T-cell (primary cell): ENCODE measurements at regions not wholly inside any gene's neighbourhood (a gene's known extent, or its start where the extent isn't known, plus 50 kb on each side); places are given as distances from the start of the nearest gene placed in this dataset.

ENCODE experiments used
- ATAC-seq, 4 experiments: fragments of 200-7000 bp in 3 of 4; fragments of 150-1000 bp in 1 of 4; cut with Tn5 transposase; replicated peaks in 1 of 4; 1 replicate in 3 of 4; 2 replicates in 1 of 4; pipeline ENCODE4 v1.10.0; 2021; ENCODE audit warnings: moderate library complexity in 3 of 4, mild to moderate bottlenecking in 2 of 4, moderate number of reproducible peaks in 1 of 4
- CTCF ChIA-PET, 2 donors: fragments of 300-600 bp; sonication (Branson Sonifier 250); formaldehyde crosslinking; loops; one replicate each; lab custom pipeline; 2022; ENCODE audit warnings: antibody characterized with exemption in 2 of 2; lab: Charles Lee
- POLR2A ChIA-PET, 2 donors: fragments of 300-600 bp; sonication (Branson Sonifier 250); formaldehyde crosslinking; loops; one replicate each; lab custom pipeline; 2022; ENCODE audit warnings: antibody characterized with exemption in 2 of 2; lab: Charles Lee
- DNase-seq, 35 experiments: peaks; one replicate each; pipeline versions ENCODE4 v3.0.0 to v3.0.0-alpha.2; 2013 to 2023
- H3K27ac ChIP-seq: one replicate; pipeline ENCODE4 v1.5.1; 2013; ENCODE audit warnings: low read length
- H3K27me3 ChIP-seq, 2 experiments: replicated peaks in 1 of 2; 1 replicate in 1 of 2; 2 replicates in 1 of 2; pipeline versions ENCODE4 v1.6.1 to v1.7.0; 2013; ENCODE audit warnings: low read length in 1 of 2, mixed read lengths in 1 of 2; ENCODE audit not compliant: control insufficient read depth in 2 of 2, insufficient read depth in 2 of 2; ENCODE audit errors: extremely low read depth in 1 of 2
- H3K36me3 ChIP-seq, 2 donors: 1 replicate in 1 of 2; 2 replicates in 1 of 2; pipeline versions ENCODE4 v1.6.1 to v1.7.0; 2013; ENCODE audit warnings: low read length in 1 of 2; ENCODE audit not compliant: control insufficient read depth in 2 of 2, insufficient read depth in 1 of 2; ENCODE audit errors: extremely low read depth in 1 of 2
- H3K4me1 ChIP-seq, 2 experiments: 1 replicate in 1 of 2; 2 replicates in 1 of 2; pipeline versions ENCODE4 v1.6.1 to v1.7.0; 2013; ENCODE audit warnings: low read length in 2 of 2, mixed read lengths in 1 of 2; ENCODE audit not compliant: insufficient read depth in 2 of 2, control insufficient read depth in 1 of 2; ENCODE audit errors: extremely low read depth in 1 of 2
- H3K4me3 ChIP-seq, 2 donors: 1 replicate in 1 of 2; 2 replicates in 1 of 2; pipeline versions ENCODE4 v1.5.1 to v1.7.0; 2013; ENCODE audit warnings: mild to moderate bottlenecking in 2 of 2, low read length in 1 of 2, moderate library complexity in 1 of 2; ENCODE audit not compliant: control insufficient read depth in 1 of 2; ENCODE audit errors: extremely low read depth in 1 of 2
- H3K9me3 ChIP-seq: 2 replicates; pipeline ENCODE4 v1.7.0; 2013
- H3K27ac Mint-ChIP-seq, 2 donors: one replicate each; pipeline ENCODE4 v1.8.0; 2020 to 2021; ENCODE audit warnings: mild to moderate bottlenecking in 2 of 2, mixed read lengths in 2 of 2
- H3K27me3 Mint-ChIP-seq, 2 donors: one replicate each; pipeline ENCODE4 v1.8.0; 2021 to 2022; ENCODE audit warnings: mixed read lengths in 2 of 2
- H3K36me3 Mint-ChIP-seq: one replicate; pipeline ENCODE4 v1.8.0; 2021; ENCODE audit warnings: mixed read lengths
- H3K4me1 Mint-ChIP-seq, 3 donors: one replicate each; pipeline ENCODE4 v1.8.0; 2020 to 2022; ENCODE audit warnings: mixed read lengths in 3 of 3, mild to moderate bottlenecking in 1 of 3
- H3K4me3 Mint-ChIP-seq, 3 donors: one replicate each; pipeline ENCODE4 v1.8.0; 2020 to 2022; ENCODE audit warnings: mild to moderate bottlenecking in 3 of 3, mixed read lengths in 3 of 3, moderate library complexity in 3 of 3
- H3K9me3 Mint-ChIP-seq, 3 donors: one replicate each; pipeline ENCODE4 v1.8.0; 2020 to 2022; ENCODE audit warnings: mixed read lengths in 3 of 3
- WGBS: methylation state at CpG from one replicate; pipeline ENCODE4 v1.1.5; 2013; ENCODE audit warnings: missing lambda C conversion rate; ENCODE audit not compliant: insufficient coverage; 5-methylcytosine and 5-hydroxymethylcytosine counted together

DNA sequence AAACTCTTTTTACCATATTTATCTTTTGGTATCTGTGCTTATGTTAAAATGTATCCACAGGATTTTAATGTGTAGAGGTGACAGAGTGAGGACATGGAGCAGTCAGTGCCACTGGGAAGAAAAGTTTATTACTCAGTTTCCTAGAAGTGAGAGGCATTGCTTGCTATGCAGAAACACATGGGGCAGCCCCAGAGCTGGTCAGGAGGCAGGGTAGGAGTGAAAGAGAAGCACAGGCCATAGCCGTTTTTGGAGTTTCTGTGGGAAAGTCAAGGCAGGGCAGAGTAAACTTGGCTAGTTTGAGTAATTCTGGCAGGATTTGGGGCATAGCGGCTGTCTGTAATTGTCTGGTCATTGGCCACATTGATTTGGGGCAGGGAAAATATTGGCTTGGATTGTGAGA is 370.9 kb downstream of the FGF9 start:
- peak overlapping the region; percentile 71 to 77 (median 75) for H3K4me3 Mint-ChIP-seq
- peaks cover 0 to 14% (median 0%) of the 10 kb centered on the region in 3 donors for H3K4me1 Mint-ChIP-seq
- Histone ChIP-seq H3K9me3 (no peaks in the 10 kb centered on the region), H3K36me3 (no peaks in the 10 kb centered on the region), H3K4me1 (no peaks in the 10 kb centered on the region), H3K4me3 (peak overlapping the region in 1 of 2 donors; percentile 19), H3K27me3 (peaks cover 0 to 5% of the 10 kb centered on the region in 2 experiments), H3K27ac (no peak overlapping the region)
- no peak overlapping the region for H3K27ac Mint-ChIP-seq
- H3K27me3 Mint-ChIP-seq: no peaks in the 10 kb centered on the region
- CTCF ChIA-PET: interaction anchor here in 1 of 2 donors (0.6 kb wide), 1 partner anchor 148 kb away, joined by 3 read pairs; no protein-coding TSS in a partner anchor
- H3K9me3 Mint-ChIP-seq: no peaks in the 10 kb centered on the region
- DNase-seq (no peak), ATAC-seq (no peak)
- no peaks in the 10 kb centered on the region for H3K36me3 Mint-ChIP-seq
- WGBS: 71% methylated on average over 2 of the region's 2 CpGs
- POLR2A ChIA-PET: no interaction called here

DNA sequence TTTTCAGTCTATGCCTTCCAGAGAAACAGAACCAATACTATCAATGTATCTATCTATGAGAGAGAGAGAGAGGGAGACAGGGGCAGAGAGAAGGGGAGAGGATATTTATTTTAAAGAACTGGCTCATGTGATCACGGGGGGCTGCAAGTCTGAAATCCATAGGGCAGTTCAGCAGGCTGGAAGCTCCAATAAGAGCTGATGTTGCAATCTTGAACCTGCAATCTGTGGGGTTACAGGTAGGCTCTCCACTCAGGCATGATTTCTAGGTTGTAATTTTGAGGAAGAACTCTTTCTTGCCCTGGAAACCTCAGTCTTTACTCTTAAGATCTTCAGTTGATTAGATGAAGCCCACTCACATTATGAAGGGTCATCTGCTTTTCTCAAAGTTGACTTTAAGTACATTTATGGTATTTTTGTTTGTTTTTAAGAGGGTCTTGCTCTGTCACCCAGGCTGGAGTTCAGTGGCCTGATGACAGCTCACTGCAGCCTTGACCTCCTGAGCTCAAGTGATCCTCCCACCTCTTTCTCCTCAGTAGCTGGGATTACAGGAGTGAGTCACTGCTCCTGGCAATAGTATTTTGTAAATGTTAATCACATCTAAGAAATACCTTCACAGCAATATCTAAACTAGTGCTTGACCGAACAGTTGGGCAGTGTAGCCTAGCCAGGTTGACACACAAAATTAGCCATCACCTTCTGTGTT is 376.4 kb downstream of the FGF9 start:
- no peaks in the 10 kb centered on the region for H3K27me3 Mint-ChIP-seq
- no peak overlapping the region for H3K27ac Mint-ChIP-seq
- Histone ChIP-seq H3K27me3 (no peaks in the 10 kb centered on the region), H3K9me3 (no peaks in the 10 kb centered on the region), H3K4me1 (peaks cover 0 to 14% of the 10 kb centered on the region in 2 experiments), H3K4me3 (no peak overlapping the region), H3K27ac (no peak overlapping the region), H3K36me3 (no peaks in the 10 kb centered on the region)
- H3K9me3 Mint-ChIP-seq: peaks cover 0 to 3% (median 0%) of the 10 kb centered on the region in 3 donors
- WGBS: no CpG with 5 or more reads among the region's 2 CpGs
- ChIA-PET POLR2A (interaction anchor here in 1 of 2 donors (0.6 kb wide), 1 partner anchor 565 kb away, joined by 3 read pairs; no protein-coding TSS in a partner anchor), CTCF (no interaction called here)
- H3K36me3 Mint-ChIP-seq: no peaks in the 10 kb centered on the region
- DNase-seq (no peak), ATAC-seq (no peak)
- no peak overlapping the region for H3K4me3 Mint-ChIP-seq
- H3K4me1 Mint-ChIP-seq: peaks cover 14 to 33% (median 24%) of the 10 kb centered on the region in 3 donors

DNA sequence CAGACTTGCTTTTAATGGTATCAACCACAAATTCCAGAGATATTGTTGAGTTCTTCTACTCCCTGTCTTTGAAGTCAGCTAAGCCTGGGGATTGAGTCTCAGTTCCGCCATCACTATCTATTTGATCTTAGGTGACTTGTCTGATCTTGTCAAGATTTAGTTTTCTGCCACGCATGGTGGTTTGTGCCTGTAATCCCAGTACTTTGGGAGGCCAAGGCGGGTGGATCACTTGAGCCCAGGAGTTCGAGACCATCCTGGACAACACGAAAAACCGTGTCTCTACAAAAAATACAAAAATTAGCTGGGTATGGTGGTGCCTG is 376.9 kb downstream of the FGF9 start:
- WGBS: 83% methylated on average over 1 of the region's 6 CpGs
- Mint-ChIP-seq H3K4me1 (peaks cover 16 to 36% (median 27%) of the 10 kb centered on the region in 3 donors), H3K36me3 (no peaks in the 10 kb centered on the region), H3K27me3 (no peaks in the 10 kb centered on the region), H3K27ac (no peak overlapping the region), H3K9me3 (peaks cover 0 to 3% (median 0%) of the 10 kb centered on the region in 3 donors), H3K4me3 (no peak overlapping the region)
- ChIA-PET CTCF (no interaction called here), POLR2A (no interaction called here)
- H3K27me3 ChIP-seq: no peaks in the 10 kb centered on the region
- H3K9me3 ChIP-seq: no peaks in the 10 kb centered on the region
- H3K4me3 ChIP-seq: no peak overlapping the region
- no peak overlapping the region for H3K27ac ChIP-seq
- H3K4me1 ChIP-seq: peaks cover 0 to 19% of the 10 kb centered on the region in 2 experiments
- DNase-seq (no peak), ATAC-seq (no peak)
- H3K36me3 ChIP-seq: no peaks in the 10 kb centered on the region

DNA sequence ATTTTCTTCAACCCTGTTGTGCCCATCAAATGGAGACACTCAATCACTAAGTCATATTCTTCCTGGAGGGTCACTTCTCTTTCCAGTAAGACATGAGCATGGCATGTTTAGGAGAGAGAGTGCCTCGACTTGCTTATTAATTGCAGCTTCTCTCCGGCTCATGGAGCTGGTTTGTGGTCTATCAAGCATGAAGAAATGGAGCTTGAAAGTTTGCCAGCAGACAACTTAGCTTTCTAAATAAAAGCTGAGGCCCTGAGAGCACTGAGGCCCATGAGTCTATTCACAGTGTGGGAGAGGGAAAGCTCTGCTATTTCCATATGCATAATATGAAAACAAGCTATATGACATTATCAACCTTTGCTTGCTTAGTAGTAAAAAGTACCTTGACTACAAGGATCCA is 378.5 kb downstream of the FGF9 start:
- H3K27me3 ChIP-seq: no peaks in the 10 kb centered on the region
- Mint-ChIP-seq H3K36me3 (no peaks in the 10 kb centered on the region), H3K4me1 (peaks cover 19 to 36% (median 27%) of the 10 kb centered on the region in 3 donors), H3K4me3 (no peak overlapping the region), H3K27me3 (no peaks in the 10 kb centered on the region), H3K9me3 (peaks cover 0 to 3% (median 0%) of the 10 kb centered on the region in 3 donors), H3K27ac (no peak overlapping the region)
- ATAC-seq (no peak), DNase-seq (no peak)
- ChIA-PET CTCF (no interaction called here), POLR2A (no interaction called here)
- peaks cover 0 to 23% of the 10 kb centered on the region in 2 experiments for H3K4me1 ChIP-seq
- H3K36me3 ChIP-seq: no peaks in the 10 kb centered on the region
- no peaks in the 10 kb centered on the region for H3K9me3 ChIP-seq
- H3K27ac ChIP-seq: no peak overlapping the region
- no peak overlapping the region for H3K4me3 ChIP-seq
- 100% methylated on average over 1 of the region's 2 CpGs for WGBS

DNA sequence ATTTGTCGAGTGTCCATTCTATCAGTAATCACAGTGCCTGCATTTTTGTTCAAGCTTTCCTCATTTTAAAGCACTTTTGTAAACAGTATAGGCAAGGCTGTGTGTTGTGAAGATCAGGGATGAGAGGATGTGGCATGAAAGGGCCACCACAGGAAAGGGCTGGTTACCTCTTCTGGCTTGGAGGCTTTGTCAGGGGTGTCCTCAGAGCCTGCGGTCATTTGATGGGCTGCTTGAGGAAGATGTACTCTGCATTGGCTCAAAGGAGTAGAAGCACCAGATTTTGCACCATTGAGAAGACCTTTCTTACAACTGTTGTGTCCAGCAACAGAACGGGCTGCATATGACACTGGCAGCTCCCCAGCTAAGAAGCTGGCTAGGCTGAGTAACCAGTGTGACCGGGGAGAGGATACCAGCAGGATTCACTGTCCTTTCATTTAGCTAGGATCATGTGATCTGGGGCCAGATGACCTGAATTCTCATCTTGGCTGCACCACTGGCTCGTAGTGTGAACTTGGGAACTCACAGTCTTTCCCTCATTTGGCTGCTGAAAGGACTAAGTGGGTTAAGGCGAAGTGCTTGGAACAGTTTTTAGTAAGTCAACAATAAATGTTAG is 380.2 kb downstream of the FGF9 start:
- ChIA-PET POLR2A (no interaction called here), CTCF (no interaction called here)
- DNase-seq (no peak), ATAC-seq (peak in 1 of 4 experiments; percentile 75)
- Mint-ChIP-seq H3K9me3 (peaks cover 0 to 5% (median 3%) of the 10 kb centered on the region in 3 donors), H3K4me1 (peaks cover 30 to 41% (median 41%) of the 10 kb centered on the region in 3 donors), H3K27ac (peak overlapping the region; percentile 57 to 73), H3K27me3 (no peaks in the 10 kb centered on the region), H3K36me3 (no peaks in the 10 kb centered on the region), H3K4me3 (peak overlapping the region in 1 of 3 donors; percentile 2)
- H3K4me1 ChIP-seq: peaks cover 0 to 23% of the 10 kb centered on the region in 2 experiments
- WGBS: 72% methylated on average over 4 of the region's 6 CpGs
- no peaks in the 10 kb centered on the region for H3K9me3 ChIP-seq
- H3K27me3 ChIP-seq: no peaks in the 10 kb centered on the region
- H3K4me3 ChIP-seq: no peak overlapping the region
- H3K36me3 ChIP-seq: no peaks in the 10 kb centered on the region
- no peak overlapping the region for H3K27ac ChIP-seq

DNA sequence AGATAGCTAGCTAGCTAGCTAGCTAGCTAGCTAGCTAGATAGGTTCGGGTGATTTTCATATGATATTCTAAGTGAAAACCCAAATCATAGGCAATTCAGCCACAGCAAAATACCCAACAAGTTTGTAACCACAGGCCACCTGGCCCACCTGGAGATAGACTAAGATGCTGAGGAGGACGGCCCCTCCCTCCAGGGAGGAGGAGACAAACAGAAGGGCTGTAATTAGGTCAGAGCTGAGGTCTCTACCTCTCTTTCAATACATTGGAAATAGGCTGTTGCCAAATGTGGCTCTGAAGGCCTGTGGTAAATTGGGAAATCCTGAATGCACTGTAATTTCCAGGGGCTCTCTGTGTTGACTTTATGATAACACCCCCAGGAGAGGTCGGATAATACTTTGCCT is 382.2 kb downstream of the FGF9 start:
- no peaks in the 10 kb centered on the region for H3K36me3 ChIP-seq
- H3K27me3 ChIP-seq: no peaks in the 10 kb centered on the region
- ATAC-seq (no peak), DNase-seq (no peak)
- no peaks in the 10 kb centered on the region for H3K9me3 ChIP-seq
- H3K27me3 Mint-ChIP-seq: no peaks in the 10 kb centered on the region
- H3K27ac Mint-ChIP-seq: no peak overlapping the region
- no peaks in the 10 kb centered on the region for H3K36me3 Mint-ChIP-seq
- no CpG with 5 or more reads among the region's 3 CpGs for WGBS
- ChIA-PET CTCF (no interaction called here), POLR2A (no interaction called here)
- no peak overlapping the region for H3K4me3 ChIP-seq
- peaks cover 38 to 57% (median 43%) of the 10 kb centered on the region in 3 donors for H3K4me1 Mint-ChIP-seq
- peaks cover 0 to 5% (median 3%) of the 10 kb centered on the region in 3 donors for H3K9me3 Mint-ChIP-seq
- no peak overlapping the region for H3K4me3 Mint-ChIP-seq
- H3K27ac ChIP-seq: no peak overlapping the region
- peaks cover 0 to 23% of the 10 kb centered on the region in 2 experiments for H3K4me1 ChIP-seq
